GM21529 (cell line): ENCODE measurements at regions not wholly inside any gene's neighbourhood (a gene's known extent, or its start where the extent isn't known, plus 50 kb on each side); places are given as distances from the start of the nearest gene placed in this dataset.

ENCODE experiments used
- ATAC-seq: cut with Tn5 transposase; IDR thresholded peaks from one replicate; pipeline ENCODE4 v1.9.1; 2021; ENCODE audit not compliant: unreplicated experiment

DNA sequence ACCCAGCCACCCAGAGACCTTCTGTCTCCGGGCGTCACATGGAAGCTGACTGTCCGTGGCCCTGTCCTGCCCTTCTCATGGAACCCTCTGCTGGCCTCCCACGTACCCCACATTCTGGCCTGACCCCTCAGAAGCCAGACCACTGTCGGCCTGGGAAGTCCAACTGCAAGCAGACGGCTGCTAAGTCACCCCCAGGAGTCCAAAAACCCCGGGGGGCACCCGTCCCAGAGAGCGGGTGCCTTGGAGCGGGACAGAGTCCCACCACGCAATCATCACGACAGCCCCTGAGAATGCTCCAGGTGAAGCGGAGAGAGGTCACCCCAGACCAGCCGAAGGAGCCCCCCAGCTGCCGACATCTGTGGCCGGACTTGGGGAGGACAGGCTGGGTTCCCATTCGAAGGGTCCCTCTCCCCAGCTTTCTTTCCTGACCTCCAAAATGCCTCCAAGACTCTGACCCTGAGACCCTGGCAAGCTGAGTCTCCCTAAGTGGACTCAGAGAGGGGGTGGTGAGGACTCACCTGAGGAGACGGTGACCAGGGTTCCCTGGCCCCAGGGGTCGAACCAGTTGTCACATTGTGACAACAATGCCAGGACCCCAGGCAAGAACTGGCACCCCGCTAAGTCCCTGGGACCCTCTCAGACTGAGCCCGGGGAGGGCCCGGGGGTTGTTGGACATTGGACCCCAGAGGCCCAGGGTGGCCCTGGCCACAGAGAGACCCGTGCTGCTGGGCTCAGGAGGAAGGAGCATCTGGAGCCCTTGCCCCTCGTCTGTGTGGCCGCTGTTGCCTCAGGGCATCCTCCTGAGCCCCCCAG is 337.1 kb downstream of the TMEM121 start:
- no peak for ATAC-seq

DNA sequence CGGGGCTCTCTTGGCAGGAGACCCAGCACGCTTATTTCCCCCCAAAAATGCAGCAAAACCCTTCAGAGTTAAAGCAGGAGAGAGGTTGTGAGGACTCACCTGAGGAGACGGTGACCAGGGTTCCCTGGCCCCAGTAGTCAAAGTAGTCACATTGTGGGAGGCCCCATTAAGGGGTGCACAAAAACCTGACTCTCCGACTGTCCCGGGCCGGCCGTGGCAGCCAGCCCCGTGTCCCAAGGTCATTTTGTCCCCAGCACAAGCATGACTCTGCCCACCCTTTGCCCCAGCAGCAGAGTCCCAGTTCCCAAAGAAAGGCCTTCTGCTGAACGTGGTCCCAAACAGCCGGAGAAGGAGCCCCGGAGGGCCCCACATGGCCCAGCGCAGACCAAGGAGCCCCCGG is 337.7 kb downstream of the TMEM121 start:
- no peak for ATAC-seq

GRCh38 chr14:105864651-105865265 is 338.4 kb downstream of the TMEM121 start:
- no peak for ATAC-seq

DNA sequence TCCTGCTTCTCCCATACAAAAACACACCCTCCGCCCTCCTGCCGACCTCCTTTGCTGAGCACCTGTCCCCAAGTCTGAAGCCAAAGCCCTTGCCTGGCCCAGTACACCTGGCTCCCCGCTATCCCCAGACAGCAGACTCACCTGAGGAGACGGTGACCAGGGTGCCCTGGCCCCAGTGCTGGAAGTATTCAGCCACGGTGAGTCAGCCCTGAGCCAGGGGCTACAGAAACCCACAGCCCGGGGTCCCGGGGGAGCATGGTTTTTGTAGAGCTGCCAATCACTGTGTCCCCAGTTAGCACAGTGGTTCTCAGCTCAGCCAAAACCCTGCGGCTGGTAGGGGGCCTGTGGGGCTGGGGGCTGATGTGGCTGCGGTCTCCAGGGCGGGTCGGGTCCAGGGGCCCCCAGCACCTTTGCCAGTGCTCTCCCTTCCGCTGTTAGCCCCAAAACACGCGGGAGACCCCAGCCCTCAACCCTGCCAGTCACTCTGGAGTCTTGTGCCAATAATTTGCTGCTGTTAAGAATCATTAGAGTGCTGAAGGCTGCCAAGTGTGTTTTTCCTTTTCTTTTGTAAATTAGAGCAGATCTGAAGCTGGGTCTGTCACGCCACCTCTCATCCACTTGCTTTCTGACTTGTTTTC is 339.0 kb downstream of the TMEM121 start:
- ATAC-seq, result no peak

DNA sequence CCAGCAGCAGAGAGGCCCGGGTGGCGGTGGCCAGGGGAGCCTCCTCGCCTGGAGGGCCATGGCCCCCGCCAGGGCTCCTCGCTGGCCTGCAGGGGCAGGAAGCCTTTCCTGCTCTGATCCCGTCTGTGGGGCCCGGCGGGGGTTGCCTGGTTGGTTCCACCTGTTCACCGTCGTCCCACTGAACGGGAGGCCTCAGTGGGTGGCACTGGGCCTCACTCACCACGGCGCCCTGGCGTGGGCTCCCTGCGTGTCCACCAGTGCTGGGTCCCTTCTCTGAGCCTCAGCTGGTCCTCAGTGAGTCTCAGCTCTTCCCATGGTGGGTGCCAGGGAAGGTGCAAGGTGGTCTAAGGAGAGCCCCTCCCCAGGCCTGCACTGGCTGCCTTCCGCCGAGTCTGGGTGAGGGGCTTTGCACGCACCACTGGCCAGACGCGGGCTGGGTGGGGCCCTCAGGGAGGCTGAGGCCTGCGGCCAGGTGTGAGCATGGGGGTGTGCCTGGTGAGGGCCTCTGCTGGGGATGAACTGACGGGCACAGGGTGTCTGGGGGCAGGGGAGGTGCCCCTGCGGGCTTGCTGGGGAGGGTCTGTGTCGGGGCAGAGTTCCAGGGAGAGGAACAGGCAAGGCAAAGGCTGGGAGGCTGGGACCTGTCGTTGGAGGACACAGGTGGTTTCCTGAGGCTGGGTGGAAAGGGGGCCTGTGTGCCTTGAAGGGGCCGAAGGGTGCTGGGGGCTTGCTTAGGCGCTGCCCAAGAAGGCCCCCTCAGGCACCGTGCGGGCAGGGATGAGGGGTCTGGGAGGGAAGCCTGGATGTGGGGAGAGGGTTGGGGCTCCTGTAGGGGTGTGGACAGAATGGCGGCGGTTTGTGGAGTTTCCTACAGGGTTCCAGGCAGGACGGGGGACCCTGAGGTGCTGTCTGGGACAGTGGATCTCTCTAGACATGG is 339.8 kb downstream of the TMEM121 start:
- ATAC-seq, result no peak

DNA sequence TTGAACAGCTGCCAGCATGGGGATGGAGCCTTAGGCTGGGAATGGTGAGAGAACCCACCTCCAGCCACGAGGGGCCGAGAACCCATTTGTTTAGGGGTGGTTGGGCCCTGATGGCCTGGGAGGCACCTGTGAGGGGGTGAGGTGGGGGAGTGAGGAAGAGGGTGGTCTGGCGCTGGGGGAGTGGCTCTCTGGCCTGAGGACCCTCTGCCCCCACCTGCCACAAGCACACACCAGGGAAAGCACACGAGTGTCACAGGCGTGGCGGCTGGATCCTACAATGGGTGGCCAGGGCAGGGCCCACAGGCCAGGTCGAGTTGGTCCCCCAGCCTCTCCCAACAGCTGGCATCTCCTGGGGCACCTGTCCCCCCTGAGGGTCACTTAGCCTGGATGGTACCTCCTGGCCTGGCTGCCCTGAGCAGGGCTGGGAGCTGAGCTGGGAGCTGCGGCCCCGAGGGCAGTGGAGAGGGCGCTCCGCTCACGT is 340.5 kb downstream of the TMEM121 start:
- no peak for ATAC-seq

DNA sequence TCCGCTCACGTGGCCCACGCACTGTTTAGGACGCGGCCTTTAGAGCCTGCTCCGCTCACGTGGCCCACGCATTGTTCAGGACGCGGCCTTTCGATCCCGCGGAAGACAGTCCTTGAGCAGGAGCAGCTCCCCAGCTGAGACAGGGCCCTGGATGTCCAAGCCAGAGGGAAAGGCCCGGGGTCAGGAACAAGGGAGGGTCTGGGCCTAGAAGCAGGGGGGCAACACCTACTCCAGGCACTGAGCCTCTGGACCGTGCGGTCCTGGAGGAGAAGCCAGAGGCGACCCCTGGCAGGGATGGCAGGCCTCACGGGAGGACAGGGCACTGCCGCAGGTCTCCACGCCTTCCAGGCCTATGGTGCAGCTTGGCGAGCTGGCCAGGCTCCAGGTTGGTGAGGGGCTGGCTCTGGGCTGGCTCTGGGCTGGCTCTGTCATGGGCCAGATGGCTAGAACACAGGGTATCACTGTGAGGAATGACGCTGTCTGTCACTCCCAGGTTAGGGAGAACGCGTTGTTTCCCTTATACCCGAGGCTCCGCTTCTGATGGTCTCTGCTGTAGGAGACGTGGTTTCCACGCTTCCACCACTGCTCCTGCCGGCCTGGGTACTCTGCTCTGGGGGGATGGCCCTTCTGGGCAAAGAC is 341.7 kb downstream of the TMEM121 start:
- ATAC-seq, result no peak

DNA sequence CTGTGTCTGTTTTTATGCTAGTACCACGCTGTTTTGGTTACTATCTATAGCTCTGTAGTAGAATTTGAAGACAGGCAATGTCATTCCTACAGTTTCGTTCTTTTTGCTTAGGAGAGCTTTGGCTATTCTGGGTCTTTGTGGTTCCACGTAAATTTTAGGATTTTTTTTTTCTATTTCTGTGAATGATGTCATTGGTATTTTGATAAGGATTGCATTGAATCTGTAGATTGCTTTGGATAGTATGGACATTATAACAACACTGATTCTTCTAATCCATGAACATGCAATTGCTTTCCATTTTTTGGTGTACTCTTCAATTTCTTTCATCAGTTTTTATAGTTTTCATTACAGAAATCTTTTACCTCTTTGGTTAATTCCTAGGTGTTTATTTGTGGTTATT is 345.2 kb downstream of the TMEM121 start:
- no peak for ATAC-seq

DNA sequence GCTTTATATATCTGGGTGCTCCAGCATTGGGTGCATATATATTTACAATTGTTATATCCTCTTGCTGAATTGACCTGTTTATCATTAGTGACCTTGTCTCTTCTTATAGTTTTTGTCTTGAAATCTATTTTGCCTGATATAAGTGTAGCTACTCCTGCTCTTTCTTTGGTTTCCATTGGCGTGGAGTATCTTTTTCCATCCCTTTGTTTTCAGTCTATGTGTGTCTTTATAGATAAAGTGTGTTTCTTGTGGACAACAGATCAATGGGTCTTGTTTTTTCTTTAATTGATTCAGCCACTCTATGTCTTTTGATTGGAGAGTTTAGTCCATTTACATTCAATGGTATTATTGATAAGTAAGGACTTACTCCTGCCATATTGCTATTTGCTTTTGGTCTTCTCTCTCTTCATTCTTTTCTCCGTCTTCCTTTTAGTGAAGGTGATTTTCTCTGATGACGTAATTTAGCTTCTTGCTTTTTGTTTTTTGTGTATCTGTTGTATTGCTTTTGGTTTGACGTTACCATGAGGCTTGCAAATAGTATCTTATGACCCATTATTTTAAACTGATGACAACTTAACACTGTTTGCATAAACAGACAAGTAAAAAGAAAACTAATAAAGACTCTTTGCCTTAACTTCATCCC is 347.6 kb downstream of the TMEM121 start:
- no peak for ATAC-seq

DNA sequence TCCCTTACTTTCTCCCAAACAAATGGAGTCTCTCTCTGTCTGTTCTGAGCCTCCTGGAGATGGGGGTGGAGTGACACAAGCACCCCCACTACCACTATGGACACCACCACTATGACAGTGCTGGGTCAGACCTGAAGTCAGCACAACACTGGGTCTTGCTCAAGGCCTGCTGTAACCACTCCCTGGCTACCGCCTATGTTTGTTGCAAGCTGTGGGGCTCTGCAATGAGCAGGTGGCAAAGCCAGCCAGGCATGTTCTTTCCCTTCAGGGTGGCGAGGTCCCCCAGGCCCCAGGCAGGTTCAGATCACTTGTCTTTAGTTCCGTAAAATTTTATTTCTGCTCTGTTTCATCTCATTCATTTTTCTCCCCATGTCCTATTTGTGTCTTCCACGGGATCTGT is 349.8 kb downstream of the TMEM121 start:
- no peak for ATAC-seq

- ATAC-seq, result no peak
Observed at GRCh38 chr14:105876829-105877228, 350.4 kb downstream of the TMEM121 start.

- ATAC-seq, result no peak
Observed at GRCh38 chr14:105877645-105878044, 351.3 kb downstream of the TMEM121 start.

DNA sequence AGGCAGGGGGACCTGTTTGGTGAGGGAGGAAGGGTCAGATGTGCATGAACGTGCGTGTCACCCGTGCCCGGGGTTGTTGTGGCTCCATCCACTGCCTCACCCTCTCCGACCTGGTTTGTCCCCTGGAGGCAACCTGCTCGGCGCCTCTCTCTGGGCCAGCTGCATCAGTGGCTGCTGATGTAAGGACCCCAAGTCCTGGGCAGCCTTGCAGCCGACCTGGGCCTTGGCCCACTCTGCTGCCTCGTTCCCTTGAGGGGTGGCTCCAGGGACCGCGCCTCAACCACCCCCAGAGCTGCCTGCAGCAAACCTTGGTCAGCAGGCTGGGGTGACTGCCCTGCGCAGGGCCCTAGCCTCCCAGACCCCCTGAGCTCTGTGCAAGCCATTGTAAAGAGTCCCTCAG is 351.7 kb downstream of the TMEM121 start:
- no peak for ATAC-seq

DNA sequence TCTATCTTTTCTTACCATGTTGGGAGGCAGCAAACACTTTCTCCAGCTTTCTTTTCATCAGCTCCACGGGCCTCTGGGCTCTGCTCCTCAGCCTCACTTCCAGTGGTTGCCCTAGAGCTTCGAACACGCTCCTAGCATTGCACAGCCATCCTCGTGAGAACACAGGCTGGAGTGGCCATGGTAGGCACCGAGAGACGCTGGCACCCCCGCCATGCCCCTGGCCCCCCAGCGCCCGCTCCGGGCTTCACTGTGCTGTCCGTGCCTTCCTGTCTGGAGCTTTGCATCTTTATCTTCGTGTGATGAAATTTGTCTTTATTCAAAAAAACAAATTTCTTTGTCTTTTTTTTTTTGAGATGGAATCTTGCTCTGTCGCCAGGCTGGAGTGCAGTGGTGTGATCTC is 352.2 kb downstream of the TMEM121 start:
- no peak for ATAC-seq

GRCh38 chr14:105879503-105879866 is 353.1 kb downstream of the TMEM121 start:
- ATAC-seq, result no peak

- no peak for ATAC-seq
Observed at GRCh38 chr14:105879867-105880561, 353.6 kb downstream of the TMEM121 start.

DNA sequence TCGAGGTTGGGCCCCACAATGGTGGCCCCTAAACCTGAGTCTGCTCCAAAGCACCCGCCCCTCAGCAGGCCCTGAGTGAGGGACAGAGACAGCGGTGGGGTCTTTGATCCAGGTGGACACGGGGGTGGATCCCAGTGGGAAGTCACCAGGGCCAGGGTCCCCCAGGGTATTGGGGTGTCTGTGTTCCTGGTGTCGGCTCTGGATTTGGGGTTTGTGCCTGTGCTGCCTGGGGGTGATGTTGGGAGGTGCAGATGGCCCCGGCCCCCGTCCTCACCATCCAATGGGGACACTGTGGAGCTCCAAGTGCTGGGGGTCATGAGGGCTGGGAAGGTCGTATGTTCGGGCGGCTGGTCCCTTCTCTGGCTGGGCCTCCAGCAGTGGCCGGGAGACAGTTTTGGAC is 354.2 kb downstream of the TMEM121 start:
- ATAC-seq, result no peak

DNA sequence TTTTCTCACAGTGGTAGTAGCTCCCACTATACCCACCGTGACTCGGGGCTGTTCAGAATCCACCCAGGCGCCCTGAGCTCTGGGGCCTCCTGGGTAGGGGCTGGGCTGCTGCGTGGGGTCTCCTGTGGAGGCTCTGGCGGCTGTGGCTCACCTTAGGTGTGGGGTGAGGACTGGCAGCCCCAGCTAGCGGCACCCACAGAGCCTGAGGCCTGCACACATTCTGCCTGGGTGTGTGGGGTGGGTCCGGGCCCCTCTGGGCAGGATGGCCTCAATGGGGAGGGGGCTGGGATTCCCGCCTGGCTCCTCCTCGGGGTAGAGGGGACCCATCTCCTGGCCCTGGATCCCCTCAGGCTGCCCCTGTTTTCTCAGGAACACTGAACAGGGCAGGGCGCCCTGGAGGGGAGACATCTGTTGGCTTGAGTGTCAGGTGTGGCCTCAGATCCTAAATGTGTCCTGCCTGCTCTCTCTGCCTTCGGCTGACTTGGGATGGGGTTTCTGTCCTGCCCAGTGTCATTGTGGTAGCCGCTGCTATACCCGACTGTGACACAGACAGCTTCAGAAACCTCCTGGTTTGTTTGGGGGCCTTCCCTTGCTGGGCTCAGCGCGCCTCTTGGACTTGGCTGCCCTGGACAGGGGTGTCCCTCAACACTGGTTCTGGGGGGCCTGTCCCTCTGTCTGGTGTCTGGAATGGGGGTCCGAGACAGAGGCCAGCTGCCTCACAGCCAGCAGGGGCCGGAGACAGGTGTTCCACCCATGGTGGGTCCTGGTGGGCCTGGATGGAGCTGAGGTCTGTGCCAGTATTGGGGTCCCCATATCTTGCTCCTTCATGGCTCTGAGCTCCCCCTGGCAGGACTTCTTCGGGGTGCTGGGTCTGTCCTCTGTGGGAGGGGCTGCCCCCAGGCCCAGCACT is 354.9 kb downstream of the TMEM121 start:
- ATAC-seq, result no peak
